HG03025 (cell line): ENCODE measurements at regions not wholly inside any gene's neighbourhood (a gene's known extent, or its start where the extent isn't known, plus 50 kb on each side); places are given as distances from the start of the nearest gene placed in this dataset.
A peak's percentile ranks its signal among the peaks of the same experiment; 100 is the strongest.
"Not testable (repeated sequence)": the region's sequence is repeated elsewhere in the genome, so short reads cannot be mapped to it uniquely, and the experiment has no call there.

Experiments used
- ATAC-seq: cut with Tn5 transposase; IDR thresholded peaks from one replicate; pipeline ENCODE4 v1.9.1; 2021; ENCODE audit warnings: mild to moderate bottlenecking, moderate library complexity; ENCODE audit not compliant: unreplicated experiment, low FRiP score

GRCh38 chr3:193946945-193947344, 189.0 kb upstream of the HES1 start:
- ATAC-seq = no peak

- no peak for ATAC-seq
Observed at GRCh38 chr3:193947596-193947995, 188.4 kb upstream of the HES1 start.

- no peak for ATAC-seq
Observed at GRCh38 chr3:193948459-193948858, 187.5 kb upstream of the HES1 start.

- no peak for ATAC-seq
Observed at GRCh38 chr3:193951859-193952258, 184.1 kb upstream of the HES1 start.

- no peak for ATAC-seq
Observed at GRCh38 chr3:193954752-193955151, 181.2 kb upstream of the HES1 start.

GRCh38 chr3:193955719-193956118, 180.2 kb upstream of the HES1 start:
- ATAC-seq = no peak

- ATAC-seq = no peak
Observed at GRCh38 chr3:193959861-193960260, 176.1 kb upstream of the HES1 start.

GRCh38 chr3:193960487-193961274, 175.3 kb upstream of the HES1 start:
- ATAC-seq = no peak

GRCh38 chr3:193962986-193963685, 172.8 kb upstream of the HES1 start:
- no peak for ATAC-seq

- peak; percentile 55 for ATAC-seq
Observed at GRCh38 chr3:193963808-193964516, 172.0 kb upstream of the HES1 start.

- no peak for ATAC-seq
Observed at GRCh38 chr3:193964517-193964880, 171.4 kb upstream of the HES1 start.

GRCh38 chr3:193968380-193968974, 167.5 kb upstream of the HES1 start:
- ATAC-seq = no peak

GRCh38 chr3:193970131-193970772, 165.7 kb upstream of the HES1 start:
- ATAC-seq = not testable (repeated sequence)

GRCh38 chr3:193970773-193971206, 165.2 kb upstream of the HES1 start:
- ATAC-seq = peak; percentile 41

- ATAC-seq = peak; percentile 67
Observed at GRCh38 chr3:193971261-193971751, 164.6 kb upstream of the HES1 start.

- no peak for ATAC-seq
Observed at GRCh38 chr3:193971966-193972365, 164.0 kb upstream of the HES1 start.

- no peak for ATAC-seq
Observed at GRCh38 chr3:193972832-193973231, 163.1 kb upstream of the HES1 start.

GRCh38 chr3:193974191-193974652, 161.7 kb upstream of the HES1 start:
- ATAC-seq = no peak

- no peak for ATAC-seq
Observed at GRCh38 chr3:193974671-193975535, 161.0 kb upstream of the HES1 start.
